ENCODE measurements at regions not wholly inside any gene's neighbourhood (a gene's known extent, or its start where the extent isn't known, plus 50 kb on each side); places are given as distances from the start of the nearest gene placed in this dataset.

- Histone ChIP-seq H3K27me3 (ENCODE audit: control insufficient read depth, insufficient read depth, low read length) (no peaks in the 10 kb centered on the region), H3K27ac (no peak overlapping the region), H3K4me1 (no peaks in the 10 kb centered on the region), H3K36me3 (ENCODE audit: control insufficient read depth, insufficient read depth, low read length) (no peaks in the 10 kb centered on the region), H3K4me3 (ENCODE audit: low read depth, low read length) (no peak overlapping the region), H2AFZ (no peak overlapping the region), H3K4me2 (ENCODE audit: low read length) (no peak overlapping the region), H3K79me2 (no peaks in the 10 kb centered on the region), H3K9me3 (ENCODE audit: control insufficient read depth, low read length) (no peaks in the 10 kb centered on the region), H3K9ac (no peak overlapping the region)
- no peak for TF ChIP-seq CTCF (IDR thresholded peaks at IDR 0.05)
Measured at GRCh38 chr3:147661916-147662315, 252.8 kb downstream of the ZIC1 start.

DNA sequence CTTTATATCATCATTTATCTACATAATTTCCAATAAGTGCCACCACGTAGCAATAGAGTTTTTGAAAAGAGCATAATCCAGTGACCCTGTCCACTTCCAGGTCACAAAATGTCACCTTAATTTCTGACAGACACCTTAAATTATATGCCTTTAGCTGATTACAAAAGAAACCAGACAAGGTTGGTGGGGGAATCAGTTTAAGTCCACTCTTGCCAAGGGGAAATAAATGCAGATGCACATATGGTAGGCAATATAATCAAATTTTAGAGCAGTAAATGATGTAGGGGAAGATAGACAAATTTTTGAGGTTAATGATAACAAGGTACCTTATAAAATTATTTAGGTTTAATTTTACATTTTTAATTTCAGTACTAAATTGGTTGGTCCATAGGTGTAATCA, 253.5 kb downstream of the ZIC1 start:
- no peak overlapping the region for H2AFZ ChIP-seq
- TF ChIP-seq CTCF (IDR thresholded peaks at IDR 0.05) = no peak

GRCh38 chr3:147669077-147669476, 259.9 kb downstream of the ZIC1 start:
- no peak overlapping the region for H3K9ac ChIP-seq
- no peak overlapping the region for H3K4me2 ChIP-seq (ENCODE audit: low read length)
- TF ChIP-seq CTCF (IDR thresholded peaks at IDR 0.05) = no peak
- H3K4me1 ChIP-seq = no peaks in the 10 kb centered on the region
- no peaks in the 10 kb centered on the region for H3K79me2 ChIP-seq
- no peak overlapping the region for H3K4me3 ChIP-seq (ENCODE audit: low read depth, low read length)
- no peaks in the 10 kb centered on the region for H3K9me3 ChIP-seq (ENCODE audit: control insufficient read depth, low read length)
- no peaks in the 10 kb centered on the region for H3K36me3 ChIP-seq (ENCODE audit: control insufficient read depth, insufficient read depth, low read length)
- no peak overlapping the region for H2AFZ ChIP-seq
- no peaks in the 10 kb centered on the region for H3K27me3 ChIP-seq (ENCODE audit: control insufficient read depth, insufficient read depth, low read length)
- no peak overlapping the region for H3K27ac ChIP-seq

More for the DNA sequence above, 253.5 kb downstream of the ZIC1 start:
- no peak overlapping the region for H3K4me3 ChIP-seq (ENCODE audit: low read depth, low read length)
- H3K9ac ChIP-seq = no peak overlapping the region
- no peaks in the 10 kb centered on the region for H3K79me2 ChIP-seq
- H3K4me1 ChIP-seq = no peaks in the 10 kb centered on the region
- H3K27me3 ChIP-seq (ENCODE audit: control insufficient read depth, insufficient read depth, low read length) = no peaks in the 10 kb centered on the region
- H3K4me2 ChIP-seq (ENCODE audit: low read length) = no peak overlapping the region
- no peak overlapping the region for H3K27ac ChIP-seq
- H3K36me3 ChIP-seq (ENCODE audit: control insufficient read depth, insufficient read depth, low read length) = no peaks in the 10 kb centered on the region
- no peaks in the 10 kb centered on the region for H3K9me3 ChIP-seq (ENCODE audit: control insufficient read depth, low read length)

DNA sequence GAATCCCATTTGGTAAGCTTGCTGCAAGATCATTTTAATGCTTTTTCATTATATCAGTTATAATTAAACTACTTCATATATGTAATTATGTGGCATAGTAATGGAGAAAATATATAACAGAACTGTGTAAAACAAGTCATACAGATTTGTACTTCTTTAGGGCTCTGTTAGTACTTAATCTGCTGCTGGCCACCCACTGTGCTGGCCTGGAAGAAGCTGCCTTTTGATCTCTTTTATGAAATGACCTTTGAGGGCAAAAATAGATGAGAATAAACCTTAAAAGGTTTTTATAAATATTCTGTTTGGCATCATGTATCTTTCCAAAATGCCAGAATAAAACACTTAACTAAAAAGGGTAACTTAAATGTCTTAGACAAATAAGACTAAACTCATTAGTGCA, 262.9 kb downstream of the ZIC1 start:
- Histone ChIP-seq H3K27ac (no peak overlapping the region), H3K79me2 (no peaks in the 10 kb centered on the region), H3K9ac (no peak overlapping the region), H3K9me3 (ENCODE audit: control insufficient read depth, low read length) (no peaks in the 10 kb centered on the region), H3K4me3 (ENCODE audit: low read depth, low read length) (no peak overlapping the region), H2AFZ (no peak overlapping the region), H3K4me2 (ENCODE audit: low read length) (no peak overlapping the region), H3K27me3 (ENCODE audit: control insufficient read depth, insufficient read depth, low read length) (no peaks in the 10 kb centered on the region), H3K36me3 (ENCODE audit: control insufficient read depth, insufficient read depth, low read length) (no peaks in the 10 kb centered on the region), H3K4me1 (no peaks in the 10 kb centered on the region)
- TF ChIP-seq CTCF (IDR thresholded peaks at IDR 0.05) = no peak

GRCh38 chr3:147672436-147672835, 263.3 kb downstream of the ZIC1 start:
- Histone ChIP-seq H3K9ac (no peak overlapping the region), H3K27me3 (ENCODE audit: control insufficient read depth, insufficient read depth, low read length) (no peaks in the 10 kb centered on the region), H3K4me1 (no peaks in the 10 kb centered on the region), H3K4me3 (ENCODE audit: low read depth, low read length) (no peak overlapping the region), H2AFZ (no peak overlapping the region), H3K36me3 (ENCODE audit: control insufficient read depth, insufficient read depth, low read length) (no peaks in the 10 kb centered on the region), H3K4me2 (ENCODE audit: low read length) (no peak overlapping the region), H3K79me2 (no peaks in the 10 kb centered on the region), H3K9me3 (ENCODE audit: control insufficient read depth, low read length) (no peaks in the 10 kb centered on the region), H3K27ac (no peak overlapping the region)
- no peak for TF ChIP-seq CTCF (IDR thresholded peaks at IDR 0.05)

Data from parathyroid adenoma (tissue), 2 donors.